GM18505 (cell line): ENCODE measurements at regions not wholly inside any gene's neighbourhood (a gene's known extent, or its start where the extent isn't known, plus 50 kb on each side); places are given as distances from the start of the nearest gene placed in this dataset.

Source experiments
- ATAC-seq: cut with Tn5 transposase; IDR thresholded peaks from one replicate; pipeline ENCODE4 v1.9.1; 2021; ENCODE audit not compliant: unreplicated experiment
- POLR2A ChIP-seq: IDR thresholded peaks from 4 replicates; pipeline ENCODE4 v1.6.1; 2011; ENCODE audit warnings: borderline replicate concordance; ENCODE audit not compliant: insufficient read depth, insufficient read length; ENCODE audit errors: extremely low read depth

- no peak for TF ChIP-seq POLR2A
- ATAC-seq, result no peak
Observed at GRCh38 chr7:135812148-135812547, 63.5 kb upstream of the FAM180A start.

DNA sequence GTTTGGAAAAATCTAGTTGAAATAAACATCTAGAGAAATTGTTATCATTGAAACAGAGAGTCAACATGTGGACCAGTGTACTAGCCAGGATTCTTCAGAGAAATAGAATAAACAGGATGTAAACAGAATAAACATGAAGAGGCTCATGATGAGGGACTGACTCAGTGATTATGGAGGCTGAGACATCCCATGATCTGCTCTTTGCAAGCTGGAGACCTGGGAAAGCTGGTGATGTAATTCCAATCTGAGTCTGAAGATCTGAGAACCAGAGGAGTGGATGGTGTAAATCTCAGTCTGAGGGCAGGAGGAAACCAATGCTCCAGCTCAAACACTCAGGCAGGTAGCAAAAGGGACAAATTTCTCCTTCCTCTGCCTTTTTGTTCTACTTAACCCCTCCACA is 62.9 kb upstream of the FAM180A start:
- no peak for TF ChIP-seq POLR2A
- no peak for ATAC-seq

DNA sequence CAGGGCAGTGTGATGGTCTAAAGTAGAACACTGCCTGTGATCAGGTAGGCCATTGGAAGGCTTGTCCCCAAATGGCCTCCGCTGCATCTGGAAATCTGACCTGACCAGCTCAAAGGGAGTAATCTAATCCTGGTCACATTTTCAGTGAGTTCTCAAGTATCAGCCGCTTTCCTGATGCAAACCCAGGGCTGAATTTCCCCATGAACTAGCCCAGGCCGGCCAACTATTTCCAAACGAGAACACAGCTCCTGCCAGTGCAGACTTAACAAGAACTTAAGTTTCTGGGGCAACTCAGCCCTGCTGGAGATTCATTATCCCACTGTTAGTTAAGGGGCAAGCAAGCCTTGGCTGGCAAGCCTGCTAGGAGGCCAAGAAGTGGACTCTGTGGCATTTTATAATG is 59.6 kb upstream of the FAM180A start:
- TF ChIP-seq POLR2A, result no peak
- no peak for ATAC-seq

- ATAC-seq, result no peak
- TF ChIP-seq POLR2A, result no peak
Observed at GRCh38 chr7:135803143-135803542, 54.5 kb upstream of the FAM180A start.

GRCh38 chr7:135802697-135803096 is 54.1 kb upstream of the FAM180A start:
- no peak for TF ChIP-seq POLR2A
- ATAC-seq, result no peak

DNA sequence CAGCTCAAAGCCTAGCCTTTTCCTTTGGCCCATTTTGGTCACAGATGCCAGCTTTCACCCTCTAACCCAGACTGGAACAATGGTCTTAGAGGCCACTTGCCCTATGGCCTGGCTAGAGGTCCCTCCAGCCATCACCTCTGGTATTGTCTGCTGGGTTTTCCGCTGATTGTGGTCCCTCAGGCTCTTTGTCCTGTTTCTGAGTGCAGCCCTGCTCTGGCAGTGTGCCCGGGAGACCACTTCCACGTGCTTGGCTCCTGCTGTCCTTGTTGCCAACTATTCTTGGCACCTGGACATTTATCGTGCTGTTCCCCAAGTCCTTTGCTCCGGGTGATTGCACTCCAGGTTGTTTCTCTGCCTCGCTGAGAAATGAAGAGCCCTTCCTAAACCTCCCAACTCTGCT is 53.3 kb upstream of the FAM180A start:
- no peak for ATAC-seq
- TF ChIP-seq POLR2A, result no peak

DNA sequence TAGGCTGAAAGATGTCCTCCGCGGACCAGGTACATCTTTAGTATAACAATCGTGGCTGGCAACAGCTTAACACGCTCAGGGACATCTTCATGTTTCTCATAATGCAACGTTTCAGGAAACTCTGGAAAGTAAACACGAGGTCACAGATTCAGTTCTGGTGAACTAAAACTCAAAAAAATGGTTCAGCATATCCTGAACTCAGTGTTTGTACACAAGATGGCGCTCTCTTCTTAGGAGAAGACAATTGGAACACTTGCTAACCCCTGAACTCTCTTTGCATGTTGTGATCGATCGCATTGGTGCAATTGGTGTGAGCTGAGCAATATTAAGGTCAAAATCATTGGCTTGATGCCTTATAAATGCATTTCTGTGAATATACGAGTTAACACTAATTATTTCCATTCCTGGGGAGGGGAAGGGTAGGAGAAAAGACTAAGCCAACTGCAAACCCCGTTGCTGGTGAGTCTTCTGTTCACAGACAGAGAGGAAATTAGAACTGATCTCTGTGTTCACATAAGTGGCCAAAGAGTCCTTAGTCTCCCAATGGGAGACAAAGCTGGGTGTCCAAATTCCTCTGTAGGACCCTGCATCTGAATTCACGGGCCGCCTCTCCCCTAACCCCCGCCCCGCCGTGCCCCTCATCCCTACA is 52.6 kb upstream of the FAM180A start:
- peak; percentile 66 for ATAC-seq
- TF ChIP-seq POLR2A, result no peak

- ATAC-seq, result no peak
- TF ChIP-seq POLR2A, result no peak
Observed at GRCh38 chr7:135800560-135800959, 51.9 kb upstream of the FAM180A start.

DNA sequence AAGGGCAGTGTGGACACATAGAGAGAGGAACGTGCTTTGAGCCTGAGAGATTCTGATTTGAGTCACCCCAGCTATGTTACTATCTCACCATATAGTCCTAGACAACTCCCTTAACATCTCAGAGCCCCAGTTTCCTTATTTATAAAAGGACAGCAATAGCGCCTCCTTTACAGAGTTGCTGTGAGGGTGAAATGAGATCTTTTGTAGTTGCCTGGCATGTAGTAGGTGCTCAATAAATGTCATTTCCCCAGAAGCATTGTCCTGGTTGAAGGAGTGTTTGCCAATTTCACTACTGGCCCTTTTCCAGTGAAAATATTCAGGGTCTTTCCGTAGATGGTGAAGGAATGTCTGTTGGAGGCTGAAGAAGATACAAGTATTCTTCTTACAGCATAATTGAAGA is 51.3 kb upstream of the FAM180A start:
- ATAC-seq, result no peak
- TF ChIP-seq POLR2A, result no peak
